HepG2 (cell line): ENCODE measurements at regions not wholly inside any gene's neighbourhood (a gene's known extent, or its start where the extent isn't known, plus 50 kb on each side); places are given as distances from the start of the nearest gene placed in this dataset.

Source experiments
- ARID2 ChIP-seq: sonication (generic); formaldehyde crosslinking; IDR thresholded peaks from 2 replicates; pipeline ENCODE4 v1.8.1; 2022; ENCODE audit warnings: mild to moderate bottlenecking, missing genetic modification reagents, borderline replicate concordance
- ARNT ChIP-seq: fragments of 450-650 bp; IDR thresholded peaks from 2 replicates; pipeline ENCODE4 v1.6.1; 2017
- BCL6 ChIP-seq: IDR thresholded peaks from 2 replicates; pipeline ENCODE4 v1.6.1; 2016; ENCODE audit warnings: missing genetic modification reagents, missing compliant biosample characterization
- CBX1 ChIP-seq: IDR thresholded peaks from one replicate; pipeline ENCODE4 v1.6.1; 2016; ENCODE audit warnings: antibody characterized with exemption, low read depth
- CREB1 ChIP-seq, 2 experiments: fragments of 450-650 bp in 1 of 2; IDR thresholded peaks; 2 replicates each; pipeline ENCODE4 v1.6.1; 2016 to 2017; ENCODE audit warnings: control low read depth in 1 of 2, mild to moderate bottlenecking in 1 of 2, missing compliant biosample characterization in 1 of 2, missing genetic modification characterization in 1 of 2
- HDAC2 ChIP-seq: sonication (generic); formaldehyde crosslinking; IDR thresholded peaks from 2 replicates; pipeline ENCODE4 v1.4.0; 2020; ENCODE audit warnings: missing genetic modification reagents
- HHEX ChIP-seq: IDR thresholded peaks from 2 replicates; pipeline ENCODE4 v1.6.1; 2016; ENCODE audit warnings: control low read depth
- KAT2B ChIP-seq: fragments of 150-350 bp; IDR thresholded peaks from 2 replicates; pipeline ENCODE4 v1.6.1; 2014; ENCODE audit warnings: low read depth, low read length, borderline replicate concordance
- KDM6A ChIP-seq: IDR thresholded peaks from 2 replicates; pipeline ENCODE4 v1.6.1; 2016; ENCODE audit warnings: low read depth
- MED1 ChIP-seq: sonication (generic); formaldehyde crosslinking; IDR thresholded peaks from 2 replicates; pipeline ENCODE4 v1.4.0; 2020; ENCODE audit warnings: missing genetic modification reagents
- MEIS2 ChIP-seq: sonication (generic); formaldehyde crosslinking; IDR thresholded peaks from 2 replicates; pipeline ENCODE4 v1.9.0; 2021; ENCODE audit warnings: mild to moderate bottlenecking, missing genetic modification reagents
- NCOA2 ChIP-seq: sonication (generic); formaldehyde crosslinking; IDR thresholded peaks from 2 replicates; pipeline ENCODE4 v1.8.0; 2022; ENCODE audit warnings: inconsistent platforms
- NR2C2 ChIP-seq: sonication (generic); formaldehyde crosslinking; IDR thresholded peaks from 2 replicates; pipeline ENCODE4 v1.4.0; 2020; ENCODE audit warnings: missing genetic modification reagents, mild to moderate bottlenecking, moderate library complexity, borderline replicate concordance
- RNF2 ChIP-seq: fragments of 450-650 bp; conservative IDR thresholded peaks from 2 replicates; pipeline ENCODE4 v1.6.1; 2016; ENCODE audit warnings: low read depth
- TRAFD1 ChIP-seq: sonication (generic); formaldehyde crosslinking; IDR thresholded peaks from 2 replicates; pipeline ENCODE4 v1.5.1; 2020; ENCODE audit warnings: missing genetic modification reagents, mild to moderate bottlenecking, borderline replicate concordance
- ZBTB20 ChIP-seq: sonication (generic); formaldehyde crosslinking; IDR thresholded peaks from 2 replicates; pipeline ENCODE4 v1.8.1; 2023; ENCODE audit warnings: missing genetic modification reagents, low read depth, mild to moderate bottlenecking, borderline replicate concordance
- ZBTB33 ChIP-seq: sonication (generic); formaldehyde crosslinking; IDR thresholded peaks from 2 replicates; pipeline ENCODE4 v1.4.0; 2020; ENCODE audit warnings: missing genetic modification reagents
- ZMAT3 ChIP-seq: sonication (generic); formaldehyde crosslinking; conservative IDR thresholded peaks from 2 replicates; pipeline ENCODE4 v1.7.0; 2021; ENCODE audit warnings: missing genetic modification reagents
- ZNF160 ChIP-seq: sonication (generic); formaldehyde crosslinking; IDR thresholded peaks from 2 replicates; pipeline ENCODE4 v1.8.0; 2022; ENCODE audit warnings: mild to moderate bottlenecking, inconsistent platforms, missing genetic modification reagents
- ZNF468 ChIP-seq: sonication (generic); formaldehyde crosslinking; IDR thresholded peaks from 2 replicates; pipeline ENCODE4 v1.8.0; 2022; ENCODE audit warnings: mild to moderate bottlenecking, moderate library complexity, missing genetic modification reagents
- TF ChIP-seq, protein P1 (sequence below): sonication (generic); formaldehyde crosslinking; IDR thresholded peaks from 2 replicates; pipeline ENCODE4 v1.8.0; 2022; ENCODE audit warnings: missing genetic modification reagents, mild to moderate bottlenecking, moderate library complexity, borderline replicate concordance

GRCh38 chr2:142813830-142814829, 63.3 kb upstream of the KYNU start (continued):
- TF ChIP-seq HDAC2 (CRISPR knock-in tag) (peak; percentile 87), NCOA2 (CRISPR knock-in tag) (peak; percentile 91), ARID2 (CRISPR knock-in tag) (0 out of 2 replicates have a peak, but pooled peaks have one; percentile 33), HHEX (CRISPR knock-in tag) (peak; percentile 55; the same call in 1 of the 2 replicates), ZBTB20 (CRISPR knock-in tag) (0 out of 2 replicates have a peak, but pooled peaks have one; percentile 47), CBX1 (no peak), ZNF160 (CRISPR knock-in tag) (no peak), ZBTB33 (CRISPR knock-in tag) (no peak), ZNF468 (no peak), BCL6 (peak; percentile 89), TRAFD1 (CRISPR knock-in tag) (peak; percentile 32; the same call in 1 of the 2 replicates), RNF2 (no peak), MEIS2 (CRISPR knock-in tag) (no peak), NR2C2 (CRISPR knock-in tag) (peak; percentile 90), KDM6A (peak; percentile 50; the same call in 1 of the 2 replicates), MED1 (CRISPR knock-in tag) (peak; percentile 70), CREB1 (IDR thresholded peaks at IDR 0.05) (no peak), CREB1 (CRISPR knock-in tag; IDR thresholded peaks at IDR 0.05) (peak; percentile 44; the same call in 1 of the 2 replicates), KAT2B (no peak), ZMAT3 (no peak), ARNT (no peak)
- TF ChIP-seq, protein P1, sequence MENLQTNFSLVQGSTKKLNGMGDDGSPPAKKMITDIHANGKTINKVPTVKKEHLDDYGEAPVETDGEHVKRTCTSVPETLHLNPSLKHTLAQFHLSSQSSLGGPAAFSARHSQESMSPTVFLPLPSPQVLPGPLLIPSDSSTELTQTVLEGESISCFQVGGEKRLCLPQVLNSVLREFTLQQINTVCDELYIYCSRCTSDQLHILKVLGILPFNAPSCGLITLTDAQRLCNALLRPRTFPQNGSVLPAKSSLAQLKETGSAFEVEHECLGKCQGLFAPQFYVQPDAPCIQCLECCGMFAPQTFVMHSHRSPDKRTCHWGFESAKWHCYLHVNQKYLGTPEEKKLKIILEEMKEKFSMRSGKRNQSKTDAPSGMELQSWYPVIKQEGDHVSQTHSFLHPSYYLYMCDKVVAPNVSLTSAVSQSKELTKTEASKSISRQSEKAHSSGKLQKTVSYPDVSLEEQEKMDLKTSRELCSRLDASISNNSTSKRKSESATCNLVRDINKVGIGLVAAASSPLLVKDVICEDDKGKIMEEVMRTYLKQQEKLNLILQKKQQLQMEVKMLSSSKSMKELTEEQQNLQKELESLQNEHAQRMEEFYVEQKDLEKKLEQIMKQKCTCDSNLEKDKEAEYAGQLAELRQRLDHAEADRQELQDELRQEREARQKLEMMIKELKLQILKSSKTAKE (CRISPR knock-in tag), result no peak
